Germinal center (tissue), 1 donor: ENCODE measurements at regions not wholly inside any gene's neighbourhood (a gene's known extent, or its start where the extent isn't known, plus 50 kb on each side); places are given as distances from the start of the nearest gene placed in this dataset.

Experiments used
- DNase-seq: peaks from one replicate; pipeline ENCODE4 v3.0.0; 2012; ENCODE audit warnings: mixed read lengths, low spot score

- no peak for DNase-seq
These were observed 1160.0 kb downstream of the ADGRL3 start for GRCh38 chr4:62360156-62360545.

GRCh38 chr4:62359441-62360155, 1159.5 kb downstream of the ADGRL3 start:
- no peak for DNase-seq

- DNase-seq: no peak
These were observed 1144.8 kb downstream of the ADGRL3 start for GRCh38 chr4:62344915-62345314.

- no peak for DNase-seq
These were observed 1144.3 kb downstream of the ADGRL3 start for GRCh38 chr4:62344474-62344873.

- DNase-seq: no peak
These were observed 1142.2 kb downstream of the ADGRL3 start for GRCh38 chr4:62342346-62342745.

GRCh38 chr4:62328526-62328925, 1128.4 kb downstream of the ADGRL3 start:
- no peak for DNase-seq

GRCh38 chr4:62327612-62328297, 1127.6 kb downstream of the ADGRL3 start:
- no peak for DNase-seq

GRCh38 chr4:62324215-62324614, 1124.1 kb downstream of the ADGRL3 start:
- DNase-seq: no peak

GRCh38 chr4:62320612-62321011, 1120.5 kb downstream of the ADGRL3 start:
- DNase-seq: no peak

GRCh38 chr4:62302710-62303109, 1102.6 kb downstream of the ADGRL3 start:
- no peak for DNase-seq

GRCh38 chr4:62301500-62301899, 1101.4 kb downstream of the ADGRL3 start:
- DNase-seq: no peak

- DNase-seq: no peak
These were observed 1093.4 kb downstream of the ADGRL3 start for GRCh38 chr4:62293551-62293950.

GRCh38 chr4:62292911-62293310, 1092.8 kb downstream of the ADGRL3 start:
- DNase-seq: no peak

GRCh38 chr4:62288808-62289541, 1088.8 kb downstream of the ADGRL3 start:
- no peak for DNase-seq

- no peak for DNase-seq
These were observed 1084.9 kb downstream of the ADGRL3 start for GRCh38 chr4:62285026-62285425.

GRCh38 chr4:62279689-62280088, 1079.6 kb downstream of the ADGRL3 start:
- no peak for DNase-seq

- DNase-seq: no peak
These were observed 1075.3 kb downstream of the ADGRL3 start for GRCh38 chr4:62275470-62275869.

GRCh38 chr4:62274782-62275181, 1074.7 kb downstream of the ADGRL3 start:
- DNase-seq: no peak

- DNase-seq: no peak
These were observed 1071.0 kb downstream of the ADGRL3 start for GRCh38 chr4:62271107-62271506.

GRCh38 chr4:62269918-62270317, 1069.8 kb downstream of the ADGRL3 start:
- no peak for DNase-seq

GRCh38 chr4:62263454-62263853, 1063.3 kb downstream of the ADGRL3 start:
- DNase-seq: no peak

GRCh38 chr4:62262676-62263075, 1062.5 kb downstream of the ADGRL3 start:
- DNase-seq: no peak

- no peak for DNase-seq
These were observed 1060.1 kb downstream of the ADGRL3 start for GRCh38 chr4:62260254-62260653.
